ENCODE measurements at regions not wholly inside any gene's neighbourhood (a gene's known extent, or its start where the extent isn't known, plus 50 kb on each side); places are given as distances from the start of the nearest gene placed in this dataset.
"Not testable (repeated sequence)": the region's sequence is repeated elsewhere in the genome, so short reads cannot be mapped to it uniquely, and the experiment has no call there.

GRCh38 chr16:22436823-22437652, 62.6 kb upstream of the CDR2 start:
- DNase-seq = peak; percentile 33 to 69

DNA sequence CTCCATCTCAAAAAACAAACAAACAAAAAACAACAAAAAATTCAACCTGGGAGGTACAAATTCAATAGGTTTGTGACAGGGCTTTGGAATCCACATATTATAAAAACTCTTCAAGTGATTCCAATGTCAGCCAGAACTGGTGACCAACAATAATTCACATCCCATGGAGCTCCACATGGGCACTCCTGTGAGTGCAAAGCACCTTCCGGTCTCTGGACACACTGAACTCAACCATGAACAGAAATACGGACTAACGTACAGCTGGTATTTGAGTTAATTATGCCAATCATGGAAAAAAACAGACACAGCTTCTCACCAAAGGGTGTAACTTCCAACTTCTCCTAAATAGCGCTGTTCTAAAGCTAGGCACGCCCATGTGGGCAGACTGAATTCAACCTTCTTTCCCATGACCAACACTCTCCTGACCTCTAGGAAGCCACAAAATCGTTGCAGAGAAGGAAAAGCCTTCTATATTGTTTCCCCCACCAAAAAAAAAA, 62.0 kb upstream of the CDR2 start:
- DNase-seq = not testable (repeated sequence)

GRCh38 chr16:22431314-22431713, 56.9 kb upstream of the CDR2 start:
- not testable (repeated sequence) for DNase-seq

GRCh38 chr16:22428654-22429053, 54.2 kb upstream of the CDR2 start:
- DNase-seq = no peak

DNA sequence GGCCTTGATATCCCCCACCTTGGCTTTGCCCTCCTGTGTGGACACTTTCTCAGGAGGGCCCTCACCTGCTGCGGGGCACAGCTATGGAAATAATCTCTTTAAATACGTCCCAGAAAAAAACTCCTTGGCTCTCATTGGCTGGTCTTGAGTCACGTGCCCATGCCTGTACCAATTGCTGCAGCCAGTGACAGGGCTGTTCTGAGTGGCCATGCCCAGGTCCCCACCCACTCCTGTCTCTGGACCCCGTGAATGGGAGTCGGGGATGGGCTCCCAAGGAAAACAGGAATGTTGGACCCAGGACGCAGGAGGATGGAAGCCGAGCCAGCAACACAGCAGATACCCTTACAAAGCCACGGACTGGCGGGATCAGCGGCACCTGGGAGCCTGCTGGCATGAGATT, 53.1 kb upstream of the CDR2 start:
- no peak for DNase-seq

DNA sequence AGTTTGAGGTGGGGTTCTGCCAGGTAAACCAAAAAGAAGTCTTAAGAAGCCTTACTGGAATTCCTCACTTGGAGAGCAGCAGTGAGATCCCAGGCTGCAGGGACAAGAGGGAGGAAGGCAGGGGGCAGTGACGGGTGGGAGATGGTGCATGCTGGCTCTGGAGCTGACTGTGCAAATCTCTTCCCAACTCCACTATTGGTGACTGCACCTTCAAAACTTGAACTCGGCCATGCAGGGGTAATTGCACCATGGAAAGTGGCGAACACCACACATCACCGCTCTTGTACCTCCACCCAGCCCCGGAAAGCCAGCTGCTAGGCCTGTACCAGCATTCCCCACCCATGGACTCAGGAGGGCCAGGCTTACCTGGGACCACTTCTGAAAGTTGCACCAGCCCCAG, 51.4 kb upstream of the CDR2 start:
- DNase-seq = no peak

GRCh38 chr16:22425036-22425801, 50.8 kb upstream of the CDR2 start:
- peak in 1 of 2 donors; percentile 2 for DNase-seq

DNA sequence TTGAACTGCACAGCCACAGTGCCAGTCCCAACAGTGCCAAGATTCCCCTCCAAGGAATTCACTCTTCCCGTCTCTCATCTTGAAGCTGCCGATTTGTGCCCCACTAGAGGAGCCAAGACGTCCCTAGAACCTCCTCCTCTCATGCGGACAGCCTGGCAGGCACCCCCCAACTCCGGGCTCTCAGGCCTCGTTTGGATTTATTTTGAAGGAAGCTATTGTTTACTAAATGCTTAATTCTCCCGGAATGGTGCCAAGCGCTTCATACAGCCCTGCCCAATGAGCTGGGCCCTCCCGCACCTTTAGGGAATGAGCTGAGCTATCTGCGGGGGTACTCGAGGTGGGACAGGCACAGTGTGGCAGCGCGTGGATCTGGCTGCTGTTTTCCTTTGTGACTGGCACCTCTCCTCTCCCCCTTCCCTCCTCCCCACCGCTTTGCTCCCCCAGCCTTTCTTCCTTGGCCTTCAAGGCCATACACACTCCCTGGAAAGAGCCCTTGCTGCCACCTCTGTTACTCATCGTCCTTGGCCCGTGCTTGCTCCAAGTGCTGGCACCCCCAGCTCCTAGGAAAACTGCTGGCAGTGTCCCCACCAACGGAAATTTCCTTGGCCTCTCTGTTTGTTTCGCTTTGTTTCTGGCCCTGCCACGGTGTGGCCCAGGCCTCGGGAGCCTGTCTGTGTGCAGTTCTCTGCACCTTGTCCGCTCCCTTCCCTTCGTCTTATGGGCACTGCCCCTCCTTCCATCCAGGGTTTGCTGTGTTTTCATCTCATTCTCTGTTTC, 49.9 kb upstream of the CDR2 start:
- peak; percentile 7 to 24 for DNase-seq
